Loucy (cell line): ENCODE measurements at regions not wholly inside any gene's neighbourhood (a gene's known extent, or its start where the extent isn't known, plus 50 kb on each side); places are given as distances from the start of the nearest gene placed in this dataset.

Source experiments
- EZH2phosphoT487 ChIP-seq: fragments of 200-600 bp; IDR thresholded peaks from 2 replicates; pipeline ENCODE4 v1.6.1; 2018; ENCODE audit warnings: antibody characterized with exemption, mild to moderate bottlenecking, moderate library complexity, borderline replicate concordance
- TF ChIP-seq, protein P1 (sequence below): fragments of 200-600 bp; sonication (generic); conservative IDR thresholded peaks from 2 replicates; pipeline ENCODE4 v1.5.1; 2014; ENCODE audit warnings: mild to moderate bottlenecking, antibody characterized with exemption, low read length

DNA sequence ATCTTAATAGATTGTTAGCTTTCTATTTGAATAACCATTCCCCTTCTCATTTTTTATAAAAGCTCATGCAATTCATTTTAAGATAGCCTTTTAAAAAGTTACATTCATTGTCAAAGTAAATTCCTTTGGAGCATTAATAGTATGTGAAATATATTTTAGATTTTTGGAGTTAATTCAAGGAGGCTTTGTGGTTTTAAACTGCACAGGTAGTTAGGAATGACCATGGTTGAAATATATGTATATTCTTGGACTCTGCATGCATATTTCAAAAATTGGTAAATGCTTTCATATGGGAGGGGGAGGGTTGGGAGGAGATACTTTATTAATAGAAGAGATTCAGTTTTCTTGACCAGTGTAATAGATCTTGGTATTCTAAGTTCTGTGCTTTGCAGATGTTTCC lies 244.4 kb upstream of the C2CD4B start:
- no peak for TF ChIP-seq EZH2phosphoT487
- TF ChIP-seq, protein P1, sequence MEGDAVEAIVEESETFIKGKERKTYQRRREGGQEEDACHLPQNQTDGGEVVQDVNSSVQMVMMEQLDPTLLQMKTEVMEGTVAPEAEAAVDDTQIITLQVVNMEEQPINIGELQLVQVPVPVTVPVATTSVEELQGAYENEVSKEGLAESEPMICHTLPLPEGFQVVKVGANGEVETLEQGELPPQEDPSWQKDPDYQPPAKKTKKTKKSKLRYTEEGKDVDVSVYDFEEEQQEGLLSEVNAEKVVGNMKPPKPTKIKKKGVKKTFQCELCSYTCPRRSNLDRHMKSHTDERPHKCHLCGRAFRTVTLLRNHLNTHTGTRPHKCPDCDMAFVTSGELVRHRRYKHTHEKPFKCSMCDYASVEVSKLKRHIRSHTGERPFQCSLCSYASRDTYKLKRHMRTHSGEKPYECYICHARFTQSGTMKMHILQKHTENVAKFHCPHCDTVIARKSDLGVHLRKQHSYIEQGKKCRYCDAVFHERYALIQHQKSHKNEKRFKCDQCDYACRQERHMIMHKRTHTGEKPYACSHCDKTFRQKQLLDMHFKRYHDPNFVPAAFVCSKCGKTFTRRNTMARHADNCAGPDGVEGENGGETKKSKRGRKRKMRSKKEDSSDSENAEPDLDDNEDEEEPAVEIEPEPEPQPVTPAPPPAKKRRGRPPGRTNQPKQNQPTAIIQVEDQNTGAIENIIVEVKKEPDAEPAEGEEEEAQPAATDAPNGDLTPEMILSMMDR = no peak
